ENCODE measurements at regions not wholly inside any gene's neighbourhood (a gene's known extent, or its start where the extent isn't known, plus 50 kb on each side); places are given as distances from the start of the nearest gene placed in this dataset.
"Not testable (repeated sequence)": the region's sequence is repeated elsewhere in the genome, so short reads cannot be mapped to it uniquely, and the experiment has no call there.

DNA sequence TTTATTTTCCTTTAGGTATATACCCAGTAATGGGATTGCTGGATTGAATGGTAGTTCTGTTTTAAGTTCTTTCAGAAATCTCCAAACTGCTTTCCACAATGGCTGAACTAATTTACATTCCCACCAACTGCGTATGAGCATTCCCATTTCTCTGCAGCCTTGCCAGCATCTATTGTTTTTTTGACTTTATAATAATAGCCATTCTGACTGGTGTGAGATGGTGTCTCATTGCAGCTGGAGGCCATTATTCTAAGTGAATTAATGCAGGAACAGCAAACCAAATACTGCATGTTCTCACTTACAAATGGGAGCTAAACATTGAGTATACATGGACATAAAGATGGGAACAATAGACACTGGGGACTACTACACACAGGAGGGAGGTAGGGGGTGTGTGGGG lies 288.9 kb upstream of the NDST3 start:
- TF ChIP-seq, protein P1, sequence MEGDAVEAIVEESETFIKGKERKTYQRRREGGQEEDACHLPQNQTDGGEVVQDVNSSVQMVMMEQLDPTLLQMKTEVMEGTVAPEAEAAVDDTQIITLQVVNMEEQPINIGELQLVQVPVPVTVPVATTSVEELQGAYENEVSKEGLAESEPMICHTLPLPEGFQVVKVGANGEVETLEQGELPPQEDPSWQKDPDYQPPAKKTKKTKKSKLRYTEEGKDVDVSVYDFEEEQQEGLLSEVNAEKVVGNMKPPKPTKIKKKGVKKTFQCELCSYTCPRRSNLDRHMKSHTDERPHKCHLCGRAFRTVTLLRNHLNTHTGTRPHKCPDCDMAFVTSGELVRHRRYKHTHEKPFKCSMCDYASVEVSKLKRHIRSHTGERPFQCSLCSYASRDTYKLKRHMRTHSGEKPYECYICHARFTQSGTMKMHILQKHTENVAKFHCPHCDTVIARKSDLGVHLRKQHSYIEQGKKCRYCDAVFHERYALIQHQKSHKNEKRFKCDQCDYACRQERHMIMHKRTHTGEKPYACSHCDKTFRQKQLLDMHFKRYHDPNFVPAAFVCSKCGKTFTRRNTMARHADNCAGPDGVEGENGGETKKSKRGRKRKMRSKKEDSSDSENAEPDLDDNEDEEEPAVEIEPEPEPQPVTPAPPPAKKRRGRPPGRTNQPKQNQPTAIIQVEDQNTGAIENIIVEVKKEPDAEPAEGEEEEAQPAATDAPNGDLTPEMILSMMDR (IDR thresholded peaks at IDR 0.05), result not testable (repeated sequence)
- TF ChIP-seq POLR2A (IDR thresholded peaks at IDR 0.05), result not testable (repeated sequence)
